ENCODE measurements at regions not wholly inside any gene's neighbourhood (a gene's known extent, or its start where the extent isn't known, plus 50 kb on each side); places are given as distances from the start of the nearest gene placed in this dataset.

DNA sequence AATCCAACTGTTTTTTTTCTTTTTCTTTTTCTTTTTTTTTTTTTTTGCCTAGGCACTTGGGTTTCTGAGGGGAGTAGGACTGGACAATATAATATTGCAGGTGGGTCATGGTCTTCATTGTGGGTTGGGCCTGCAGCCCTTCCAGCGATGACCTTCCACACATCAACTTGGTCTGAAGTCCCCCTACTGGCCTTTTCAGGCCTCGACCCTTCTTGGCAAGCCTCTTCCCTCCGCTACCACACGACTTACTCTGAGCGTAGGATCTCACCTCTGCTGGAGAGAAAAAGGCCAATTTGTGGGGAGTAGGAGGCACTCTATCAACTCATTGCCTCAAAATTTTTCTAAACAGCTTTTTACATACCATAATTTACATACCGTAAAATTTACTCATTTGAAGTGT lies 51.1 kb upstream of the GRIK3 start:
- Histone ChIP-seq H3K27me3 (ENCODE audit: insufficient read depth, insufficient read length) (no peaks in the 10 kb centered on the region), H3K36me3 (ENCODE audit: insufficient read depth, insufficient read length, low read length) (no peaks in the 10 kb centered on the region), H3K4me3 (ENCODE audit: insufficient read length, low read depth) (no peak overlapping the region), H3K4me1 (ENCODE audit: insufficient read depth, insufficient read length) (peaks cover 9% of the 10 kb centered on the region), H3K9ac (ENCODE audit: insufficient read length, low read depth) (no peak overlapping the region), H3K9me3 (ENCODE audit: insufficient read depth, low read length) (no peaks in the 10 kb centered on the region)
- peak; percentile 49 for DNase-seq (ENCODE audit: low read depth, low spot score)
- TF ChIP-seq ZNF274 (IDR thresholded peaks at IDR 0.05; ENCODE audit: low read depth, low read length): no peak
- no peak for TF ChIP-seq SUZ12 (IDR thresholded peaks at IDR 0.05; ENCODE audit: extremely low read depth, insufficient read depth, insufficient read length)
- no peak for TF ChIP-seq YY1 (IDR thresholded peaks at IDR 0.05; ENCODE audit: insufficient read depth, insufficient read length)

DNA sequence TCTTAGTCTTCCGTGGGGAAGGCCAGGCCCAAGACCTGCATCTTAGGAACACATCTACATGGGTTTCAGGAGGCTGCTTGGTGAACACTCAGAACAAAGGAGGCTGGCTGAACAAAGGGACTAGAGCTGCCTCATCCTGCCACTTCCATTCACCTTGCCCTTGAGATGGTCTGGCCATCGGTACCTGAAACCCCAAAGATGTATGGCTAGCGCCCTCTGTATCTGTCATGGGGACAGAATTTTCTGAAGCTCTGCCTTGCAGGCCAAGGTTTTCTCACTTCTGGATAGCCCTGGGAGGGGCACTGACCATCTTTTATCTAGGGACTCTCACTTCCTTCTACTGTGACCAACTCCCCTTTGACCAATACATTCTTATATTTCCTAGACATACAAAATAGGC lies 55.4 kb upstream of the GRIK3 start:
- Histone ChIP-seq H3K4me3 (ENCODE audit: insufficient read length, low read depth) (no peak overlapping the region), H3K4me1 (ENCODE audit: insufficient read depth, insufficient read length) (peaks cover 6% of the 10 kb centered on the region), H3K9me3 (ENCODE audit: insufficient read depth, low read length) (no peaks in the 10 kb centered on the region), H3K27me3 (ENCODE audit: insufficient read depth, insufficient read length) (no peaks in the 10 kb centered on the region), H3K36me3 (ENCODE audit: insufficient read depth, insufficient read length, low read length) (no peaks in the 10 kb centered on the region), H3K9ac (ENCODE audit: insufficient read length, low read depth) (no peak overlapping the region)
- no peak for DNase-seq (ENCODE audit: low read depth, low spot score)
- TF ChIP-seq ZNF274 (IDR thresholded peaks at IDR 0.05; ENCODE audit: low read depth, low read length): no peak
- TF ChIP-seq SUZ12 (IDR thresholded peaks at IDR 0.05; ENCODE audit: extremely low read depth, insufficient read depth, insufficient read length): no peak
- TF ChIP-seq YY1 (IDR thresholded peaks at IDR 0.05; ENCODE audit: insufficient read depth, insufficient read length): no peak

DNA sequence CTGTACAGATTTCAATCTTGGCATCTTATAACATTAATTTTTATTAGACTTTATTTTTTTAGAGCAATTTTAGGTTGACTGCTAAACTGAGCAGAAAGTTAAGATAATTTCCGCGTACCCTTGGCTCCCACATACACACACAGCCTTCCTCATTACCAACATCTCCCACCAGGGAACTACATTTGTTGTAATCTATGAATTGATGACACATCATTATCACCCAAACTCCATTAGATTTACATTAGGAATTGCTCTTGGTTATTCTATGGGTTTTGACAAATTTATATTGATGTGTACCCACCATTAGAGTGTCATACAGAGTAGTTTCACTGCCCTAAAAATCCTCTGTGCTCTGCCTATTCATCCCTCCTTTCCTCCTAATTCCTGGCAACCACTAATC lies 56.4 kb upstream of the GRIK3 start:
- H3K9ac ChIP-seq (ENCODE audit: insufficient read length, low read depth): no peak overlapping the region

DNA sequence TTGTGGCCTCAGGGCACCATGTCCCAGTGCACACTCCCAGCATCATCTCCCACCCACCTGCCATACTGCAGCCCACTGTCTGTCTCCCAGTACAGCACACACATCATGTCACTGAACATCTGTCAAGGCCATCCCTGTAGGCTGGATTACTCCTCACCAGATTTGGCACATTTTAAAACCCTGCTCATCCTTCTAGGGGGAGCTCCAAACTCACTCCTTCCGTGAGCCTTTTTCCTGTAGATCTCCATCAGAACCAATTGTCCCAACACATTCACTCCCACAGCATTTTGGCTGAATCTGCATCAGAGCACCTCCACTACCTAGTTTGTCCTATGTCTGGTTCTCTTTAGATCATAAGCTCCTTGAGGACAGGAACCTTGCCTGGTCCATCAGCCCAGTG lies 58.6 kb upstream of the GRIK3 start:
- no peak overlapping the region for H3K4me3 ChIP-seq (ENCODE audit: insufficient read length, low read depth)
- no peaks in the 10 kb centered on the region for H3K27me3 ChIP-seq (ENCODE audit: insufficient read depth, insufficient read length)
- DNase-seq (ENCODE audit: low read depth, low spot score): no peak
- TF ChIP-seq SUZ12 (IDR thresholded peaks at IDR 0.05; ENCODE audit: extremely low read depth, insufficient read depth, insufficient read length): no peak
- TF ChIP-seq ZNF274 (IDR thresholded peaks at IDR 0.05; ENCODE audit: low read depth, low read length): no peak
- no peak for TF ChIP-seq YY1 (IDR thresholded peaks at IDR 0.05; ENCODE audit: insufficient read depth, insufficient read length)
- H3K4me1 ChIP-seq (ENCODE audit: insufficient read depth, insufficient read length): peaks cover 18% of the 10 kb centered on the region
- H3K36me3 ChIP-seq (ENCODE audit: insufficient read depth, insufficient read length, low read length): no peaks in the 10 kb centered on the region
- no peak overlapping the region for H3K9ac ChIP-seq (ENCODE audit: insufficient read length, low read depth)
- peaks cover 6% of the 10 kb centered on the region; the same call in 1 of the 2 replicates for H3K9me3 ChIP-seq (ENCODE audit: insufficient read depth, low read length)

More for the DNA sequence above, 56.4 kb upstream of the GRIK3 start:
- TF ChIP-seq ZNF274 (IDR thresholded peaks at IDR 0.05; ENCODE audit: low read depth, low read length) (no peak), SUZ12 (IDR thresholded peaks at IDR 0.05; ENCODE audit: extremely low read depth, insufficient read depth, insufficient read length) (no peak), YY1 (IDR thresholded peaks at IDR 0.05; ENCODE audit: insufficient read depth, insufficient read length) (no peak)
- no peak for DNase-seq (ENCODE audit: low read depth, low spot score)
- no peaks in the 10 kb centered on the region for H3K9me3 ChIP-seq (ENCODE audit: insufficient read depth, low read length)
- no peaks in the 10 kb centered on the region for H3K27me3 ChIP-seq (ENCODE audit: insufficient read depth, insufficient read length)
- H3K4me3 ChIP-seq (ENCODE audit: insufficient read length, low read depth): no peak overlapping the region
- H3K36me3 ChIP-seq (ENCODE audit: insufficient read depth, insufficient read length, low read length): no peaks in the 10 kb centered on the region
- H3K4me1 ChIP-seq (ENCODE audit: insufficient read depth, insufficient read length): peaks cover 6% of the 10 kb centered on the region

DNA sequence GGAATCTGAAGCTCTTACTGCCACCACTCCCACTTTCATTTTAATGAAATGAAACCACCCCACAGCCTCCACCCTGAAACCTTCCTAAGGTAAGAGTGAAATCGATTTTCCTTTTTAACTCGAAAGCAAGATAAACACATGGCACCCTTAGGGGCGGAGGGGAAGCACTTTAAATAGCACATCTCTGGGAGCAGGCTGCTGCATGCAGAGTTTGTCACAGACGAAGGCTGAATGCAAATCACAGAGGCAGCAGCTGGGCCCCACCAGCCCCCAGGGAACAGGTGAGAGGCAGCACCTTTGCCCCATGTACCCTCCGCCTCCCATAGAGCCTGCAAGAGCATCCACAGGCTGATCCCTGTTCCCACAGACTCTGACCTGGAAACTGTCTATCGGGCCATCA lies 60.0 kb upstream of the GRIK3 start:
- no peak for TF ChIP-seq SUZ12 (IDR thresholded peaks at IDR 0.05; ENCODE audit: extremely low read depth, insufficient read depth, insufficient read length)
- TF ChIP-seq ZNF274 (IDR thresholded peaks at IDR 0.05; ENCODE audit: low read depth, low read length): no peak
- TF ChIP-seq YY1 (IDR thresholded peaks at IDR 0.05; ENCODE audit: insufficient read depth, insufficient read length): no peak

DNA sequence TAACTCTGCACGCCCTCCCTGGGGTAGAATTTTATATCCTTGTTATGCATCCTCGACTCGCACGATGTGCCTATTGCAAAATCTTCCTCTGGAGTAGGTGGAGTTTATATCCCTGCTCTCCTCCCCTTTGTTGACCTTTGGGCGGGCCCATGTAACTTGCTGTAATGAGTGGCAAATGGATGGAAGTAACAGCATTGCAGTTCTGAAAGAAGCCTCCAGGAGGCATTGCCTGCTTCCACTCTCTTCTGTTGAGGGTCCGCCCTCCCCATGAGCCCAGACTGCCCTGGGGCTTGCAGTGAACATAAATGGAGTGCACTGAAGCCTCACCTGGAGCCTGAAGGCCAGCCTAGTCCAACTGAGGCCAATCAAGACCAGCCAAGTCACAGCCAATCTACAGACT lies 62.2 kb upstream of the GRIK3 start:
- no peak overlapping the region for H3K4me3 ChIP-seq (ENCODE audit: insufficient read length, low read depth)
- H3K27me3 ChIP-seq (ENCODE audit: insufficient read depth, insufficient read length): peaks cover 4% of the 10 kb centered on the region
- peaks cover 21% of the 10 kb centered on the region for H3K4me1 ChIP-seq (ENCODE audit: insufficient read depth, insufficient read length)
- peaks cover 6% of the 10 kb centered on the region; the same call in 1 of the 2 replicates for H3K9me3 ChIP-seq (ENCODE audit: insufficient read depth, low read length)
- H3K36me3 ChIP-seq (ENCODE audit: insufficient read depth, insufficient read length, low read length): no peaks in the 10 kb centered on the region
- no peak overlapping the region for H3K9ac ChIP-seq (ENCODE audit: insufficient read length, low read depth)
- DNase-seq (ENCODE audit: low read depth, low spot score): peak; percentile 47
- TF ChIP-seq SUZ12 (IDR thresholded peaks at IDR 0.05; ENCODE audit: extremely low read depth, insufficient read depth, insufficient read length): no peak
- TF ChIP-seq ZNF274 (IDR thresholded peaks at IDR 0.05; ENCODE audit: low read depth, low read length): no peak
- no peak for TF ChIP-seq YY1 (IDR thresholded peaks at IDR 0.05; ENCODE audit: insufficient read depth, insufficient read length)

More for the DNA sequence above, 60.0 kb upstream of the GRIK3 start:
- Histone ChIP-seq H3K27me3 (ENCODE audit: insufficient read depth, insufficient read length) (no peaks in the 10 kb centered on the region), H3K36me3 (ENCODE audit: insufficient read depth, insufficient read length, low read length) (no peaks in the 10 kb centered on the region), H3K9ac (ENCODE audit: insufficient read length, low read depth) (no peak overlapping the region), H3K4me1 (ENCODE audit: insufficient read depth, insufficient read length) (peaks cover 21% of the 10 kb centered on the region), H3K4me3 (ENCODE audit: insufficient read length, low read depth) (no peak overlapping the region), H3K9me3 (ENCODE audit: insufficient read depth, low read length) (peaks cover 6% of the 10 kb centered on the region; the same call in 1 of the 2 replicates)
- DNase-seq (ENCODE audit: low read depth, low spot score): no peak

DNA sequence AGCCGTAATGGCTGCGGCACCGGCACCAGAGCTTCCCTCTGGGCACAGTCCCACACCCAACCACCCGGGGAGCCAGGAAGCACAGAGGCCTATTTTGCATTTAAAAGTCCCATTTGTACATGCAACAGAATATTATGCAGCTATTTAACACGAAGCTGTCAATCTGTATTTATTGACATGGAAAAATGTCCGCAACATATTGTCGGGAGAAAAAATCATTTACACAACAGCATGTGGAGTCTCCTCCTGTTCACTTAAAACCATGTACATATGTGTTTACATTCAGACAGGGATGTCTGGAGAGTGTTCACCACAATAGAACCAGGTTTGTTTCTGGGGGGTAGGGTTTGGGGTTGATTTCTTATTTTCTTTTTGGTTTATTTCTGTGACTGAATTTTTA lies 63.4 kb upstream of the GRIK3 start:
- no peak overlapping the region for H3K9ac ChIP-seq (ENCODE audit: insufficient read length, low read depth)

More for the DNA sequence above, 63.4 kb upstream of the GRIK3 start:
- no peaks in the 10 kb centered on the region for H3K36me3 ChIP-seq (ENCODE audit: insufficient read depth, insufficient read length, low read length)
- peaks cover 16% of the 10 kb centered on the region for H3K27me3 ChIP-seq (ENCODE audit: insufficient read depth, insufficient read length)
- TF ChIP-seq SUZ12 (IDR thresholded peaks at IDR 0.05; ENCODE audit: extremely low read depth, insufficient read depth, insufficient read length) (no peak), YY1 (IDR thresholded peaks at IDR 0.05; ENCODE audit: insufficient read depth, insufficient read length) (no peak), ZNF274 (IDR thresholded peaks at IDR 0.05; ENCODE audit: low read depth, low read length) (no peak)
- no peak overlapping the region for H3K4me3 ChIP-seq (ENCODE audit: insufficient read length, low read depth)
- DNase-seq (ENCODE audit: low read depth, low spot score): no peak
- H3K4me1 ChIP-seq (ENCODE audit: insufficient read depth, insufficient read length): peaks cover 21% of the 10 kb centered on the region
- peaks cover 6% of the 10 kb centered on the region; the same call in 1 of the 2 replicates for H3K9me3 ChIP-seq (ENCODE audit: insufficient read depth, low read length)
